ENCODE measurements at regions not wholly inside any gene's neighbourhood (a gene's known extent, or its start where the extent isn't known, plus 50 kb on each side); places are given as distances from the start of the nearest gene placed in this dataset.

GRCh38 chr22:27142286-27142685 is 484.9 kb downstream of the MIAT start:
- no peak for DNase-seq
- Histone ChIP-seq H3K27me3 (no peaks in the 10 kb centered on the region), H3K4me3 (no peak overlapping the region), H3K4me1 (no peaks in the 10 kb centered on the region), H3K27ac (no peak overlapping the region), H3K36me3 (no peaks in the 10 kb centered on the region), H3K9me3 (no peaks in the 10 kb centered on the region)
- TF ChIP-seq CTCF (IDR thresholded peaks at IDR 0.05) (no peak), POLR2A (IDR thresholded peaks at IDR 0.05) (no peak)

- Histone ChIP-seq H3K4me3 (no peak overlapping the region), H3K27ac (no peak overlapping the region), H3K36me3 (no peaks in the 10 kb centered on the region), H3K9me3 (no peaks in the 10 kb centered on the region), H3K27me3 (no peaks in the 10 kb centered on the region), H3K4me1 (no peaks in the 10 kb centered on the region)
- DNase-seq: no peak
- TF ChIP-seq POLR2A (IDR thresholded peaks at IDR 0.05) (no peak), CTCF (IDR thresholded peaks at IDR 0.05) (no peak)
These were observed 486.9 kb downstream of the MIAT start for GRCh38 chr22:27144321-27144720.

- H3K27me3 ChIP-seq: no peaks in the 10 kb centered on the region
- no peaks in the 10 kb centered on the region for H3K4me1 ChIP-seq
- no peak for TF ChIP-seq CTCF (IDR thresholded peaks at IDR 0.05)
- no peak for TF ChIP-seq POLR2A (IDR thresholded peaks at IDR 0.05)
- no peaks in the 10 kb centered on the region for H3K36me3 ChIP-seq
- H3K27ac ChIP-seq: no peak overlapping the region
- no peak for DNase-seq
- no peak overlapping the region for H3K4me3 ChIP-seq
- H3K9me3 ChIP-seq: no peaks in the 10 kb centered on the region
These were observed 489.7 kb downstream of the MIAT start for GRCh38 chr22:27146866-27147633.

GRCh38 chr22:27148055-27148454 is 490.7 kb downstream of the MIAT start:
- no peak overlapping the region for H3K27ac ChIP-seq
- no peaks in the 10 kb centered on the region for H3K9me3 ChIP-seq
- H3K27me3 ChIP-seq: no peaks in the 10 kb centered on the region
- no peaks in the 10 kb centered on the region for H3K36me3 ChIP-seq
- H3K4me3 ChIP-seq: no peak overlapping the region
- DNase-seq: no peak
- H3K4me1 ChIP-seq: no peaks in the 10 kb centered on the region
- TF ChIP-seq POLR2A (IDR thresholded peaks at IDR 0.05) (no peak), CTCF (IDR thresholded peaks at IDR 0.05) (no peak)

- no peaks in the 10 kb centered on the region for H3K4me1 ChIP-seq
- TF ChIP-seq CTCF (IDR thresholded peaks at IDR 0.05) (no peak), POLR2A (IDR thresholded peaks at IDR 0.05) (no peak)
- H3K9me3 ChIP-seq: no peaks in the 10 kb centered on the region
- no peak for DNase-seq
- H3K4me3 ChIP-seq: no peak overlapping the region
- H3K27ac ChIP-seq: no peak overlapping the region
- no peaks in the 10 kb centered on the region for H3K27me3 ChIP-seq
- H3K36me3 ChIP-seq: no peaks in the 10 kb centered on the region
These were observed 491.6 kb downstream of the MIAT start for GRCh38 chr22:27148886-27149470.

All from Peyer's patch (tissue), 4 donors.